Kidney epithelial cell (primary cell): ENCODE measurements at regions not wholly inside any gene's neighbourhood (a gene's known extent, or its start where the extent isn't known, plus 50 kb on each side); places are given as distances from the start of the nearest gene placed in this dataset.
"Not testable (repeated sequence)": the region's sequence is repeated elsewhere in the genome, so short reads cannot be mapped to it uniquely, and the experiment has no call there.

Source experiments
- DNase-seq: peaks from one replicate; pipeline ENCODE4 v3.0.0-alpha.2; 2010; ENCODE audit warnings: low read depth
- H3K27me3 ChIP-seq: 2 replicates; pipeline ENCODE4 v1.6.0; 2011; ENCODE audit warnings: low read length; ENCODE audit not compliant: control insufficient read depth, insufficient read depth
- H3K36me3 ChIP-seq: 2 replicates; pipeline ENCODE4 v1.5.1; 2011; ENCODE audit warnings: low read length; ENCODE audit not compliant: control insufficient read depth, insufficient read depth
- H3K4me3 ChIP-seq: 2 replicates; pipeline ENCODE4 v1.5.1; 2011; ENCODE audit warnings: low read depth, mild to moderate bottlenecking, control low read depth, low read length
- CTCF ChIP-seq: IDR thresholded peaks from 2 replicates; pipeline ENCODE4 v1.5.1; 2011; ENCODE audit warnings: mild to moderate bottlenecking, moderate library complexity, low read length, control low read depth, inconsistent platforms; ENCODE audit not compliant: insufficient read depth, poor library complexity, severe bottlenecking

- no peaks in the 10 kb centered on the region for H3K36me3 ChIP-seq
- H3K4me3 ChIP-seq, result no peak overlapping the region
- no peak for DNase-seq
- no peaks in the 10 kb centered on the region for H3K27me3 ChIP-seq
- no peak for TF ChIP-seq CTCF
Observed at GRCh38 chrX:96480081-96480480, 204.6 kb upstream of the DIAPH2 start.

GRCh38 chrX:96481831-96482230 lies 202.8 kb upstream of the DIAPH2 start:
- no peak overlapping the region for H3K4me3 ChIP-seq
- no peak for DNase-seq
- TF ChIP-seq CTCF, result no peak
- no peaks in the 10 kb centered on the region for H3K36me3 ChIP-seq
- no peaks in the 10 kb centered on the region for H3K27me3 ChIP-seq

- H3K27me3 ChIP-seq, result no peaks in the 10 kb centered on the region
- TF ChIP-seq CTCF, result no peak
Observed at GRCh38 chrX:96483647-96484160, 200.9 kb upstream of the DIAPH2 start.

GRCh38 chrX:96486687-96487086 lies 198.0 kb upstream of the DIAPH2 start:
- not testable (repeated sequence) for DNase-seq, H3K27me3 ChIP-seq, H3K4me3 ChIP-seq, H3K36me3 ChIP-seq

More at GRCh38 chrX:96483647-96484160, 200.9 kb upstream of the DIAPH2 start:
- no peak for DNase-seq
- Histone ChIP-seq H3K4me3 (no peak overlapping the region), H3K36me3 (no peaks in the 10 kb centered on the region)

GRCh38 chrX:96502507-96502906 lies 182.1 kb upstream of the DIAPH2 start:
- DNase-seq, result no peak
- H3K36me3 ChIP-seq, result no peaks in the 10 kb centered on the region
- H3K27me3 ChIP-seq, result no peaks in the 10 kb centered on the region
- no peak overlapping the region for H3K4me3 ChIP-seq
- TF ChIP-seq CTCF, result no peak

- not testable (repeated sequence) for H3K27me3 ChIP-seq, H3K36me3 ChIP-seq, DNase-seq, H3K4me3 ChIP-seq
Observed at GRCh38 chrX:96529386-96529785, 155.3 kb upstream of the DIAPH2 start.

- DNase-seq, result no peak
- H3K27me3 ChIP-seq, result no peaks in the 10 kb centered on the region
- no peaks in the 10 kb centered on the region for H3K36me3 ChIP-seq
- no peak for TF ChIP-seq CTCF
- H3K4me3 ChIP-seq, result no peak overlapping the region
Observed at GRCh38 chrX:96538104-96538725, 146.4 kb upstream of the DIAPH2 start.
